WTC11 (cell line): ENCODE measurements at regions not wholly inside any gene's neighbourhood (a gene's known extent, or its start where the extent isn't known, plus 50 kb on each side); places are given as distances from the start of the nearest gene placed in this dataset.

ENCODE experiments used
- ATAC-seq: fragments of 200-7000 bp; cut with Tn5 transposase; 2 replicates; pipeline ENCODE4 v1.10.0; 2021; ENCODE audit warnings: mild to moderate bottlenecking, moderate library complexity
- CTCF ChIA-PET: fragments of 300-600 bp; sonication (Branson Sonifier 250); formaldehyde crosslinking; loops from one replicate; lab custom pipeline; 2021; ENCODE audit warnings: antibody characterized with exemption; lab: Charles Lee
- POLR2A ChIA-PET: fragments of 350-600 bp; sonication (Branson Sonifier 250); formaldehyde crosslinking; loops from one replicate; lab custom pipeline; 2021; ENCODE audit warnings: antibody characterized with exemption; lab: Charles Lee
- DNase-seq: peaks from one replicate; pipeline ENCODE4 v3.0.0; 2021; ENCODE audit warnings: low spot score
- H3K27ac Mint-ChIP-seq: 2 replicates; pipeline ENCODE4 v1.8.0; 2021; ENCODE audit warnings: mixed read lengths
- H3K27me3 Mint-ChIP-seq: 2 replicates; pipeline ENCODE4 v1.8.0; 2021; ENCODE audit warnings: low read depth, mild to moderate bottlenecking, moderate library complexity, mixed read lengths
- H3K36me3 Mint-ChIP-seq: 2 replicates; pipeline ENCODE4 v1.8.0; 2021; ENCODE audit warnings: mixed read lengths
- H3K4me1 Mint-ChIP-seq: 2 replicates; pipeline ENCODE4 v1.8.0; 2022; ENCODE audit warnings: mixed read lengths
- H3K4me3 Mint-ChIP-seq: 2 replicates; pipeline ENCODE4 v1.8.0; 2021; ENCODE audit warnings: mild to moderate bottlenecking, moderate library complexity, mixed read lengths
- H3K9me3 Mint-ChIP-seq: 2 replicates; pipeline ENCODE4 v1.8.0; 2021; ENCODE audit warnings: mixed read lengths
- AFF4 ChIP-seq: sonication (generic); formaldehyde crosslinking; IDR thresholded peaks from 2 replicates; pipeline ENCODE4 v1.8.1; 2023; ENCODE audit warnings: mild to moderate bottlenecking, missing genetic modification reagents, borderline replicate concordance
- CREB1 ChIP-seq: sonication (generic); formaldehyde crosslinking; IDR thresholded peaks from 2 replicates; pipeline ENCODE4 v1.8.0; 2023; ENCODE audit warnings: mild to moderate bottlenecking, missing genetic modification reagents
- CTCF ChIP-seq: fragments of 200-600 bp; IDR thresholded peaks from 2 replicates; pipeline ENCODE4 v1.8.0; 2022; ENCODE audit warnings: antibody characterized with exemption
- E2F4 ChIP-seq: sonication (generic); formaldehyde crosslinking; IDR thresholded peaks from 2 replicates; pipeline ENCODE4 v1.8.1; 2022; ENCODE audit warnings: low read depth, mild to moderate bottlenecking, moderate library complexity, missing genetic modification reagents, borderline replicate concordance
- EMX1 ChIP-seq: fragments of 250-450 bp; sonication (Bioruptor Pico); IDR thresholded peaks from 2 replicates; pipeline ENCODE4 v1.8.0; 2021; ENCODE audit warnings: mild to moderate bottlenecking
- GTF2I ChIP-seq: fragments of 250-450 bp; sonication (Bioruptor Pico); conservative IDR thresholded peaks from 2 replicates; pipeline ENCODE4 v1.4.0; 2021; ENCODE audit warnings: mild to moderate bottlenecking
- HMGXB4 ChIP-seq: sonication (generic); formaldehyde crosslinking; IDR thresholded peaks from 2 replicates; pipeline ENCODE4 v1.8.1; 2023; ENCODE audit warnings: mild to moderate bottlenecking, moderate library complexity, missing genetic modification reagents
- JUN ChIP-seq: sonication (generic); formaldehyde crosslinking; IDR thresholded peaks from 2 replicates; pipeline ENCODE4 v1.8.0; 2023; ENCODE audit warnings: mild to moderate bottlenecking, missing genetic modification reagents
- KAT7 ChIP-seq: sonication (generic); formaldehyde crosslinking; IDR thresholded peaks from 2 replicates; pipeline ENCODE4 v1.8.1; 2023; ENCODE audit warnings: missing genetic modification reagents, mild to moderate bottlenecking, borderline replicate concordance
- NFE2L1 ChIP-seq: sonication (generic); formaldehyde crosslinking; IDR thresholded peaks from 2 replicates; pipeline ENCODE4 v1.8.1; 2023; ENCODE audit warnings: missing genetic modification reagents
- NR2C2 ChIP-seq: sonication (generic); formaldehyde crosslinking; IDR thresholded peaks from 2 replicates; pipeline ENCODE4 v1.8.0; 2022; ENCODE audit warnings: mild to moderate bottlenecking, missing genetic modification reagents
- NR3C1 ChIP-seq: sonication (generic); formaldehyde crosslinking; conservative IDR thresholded peaks from 2 replicates; pipeline ENCODE4 v1.8.1; 2023; ENCODE audit warnings: low read depth, mild to moderate bottlenecking, missing genetic modification reagents
- RELA ChIP-seq: sonication (generic); formaldehyde crosslinking; IDR thresholded peaks from 2 replicates; pipeline ENCODE4 v1.8.1; 2022; ENCODE audit warnings: missing genetic modification reagents, mild to moderate bottlenecking, borderline replicate concordance
- SMAD3 ChIP-seq: sonication (generic); formaldehyde crosslinking; IDR thresholded peaks from 2 replicates; pipeline ENCODE4 v1.8.0; 2022; ENCODE audit warnings: missing genetic modification reagents, mild to moderate bottlenecking, borderline replicate concordance
- SMAD4 ChIP-seq: sonication (generic); formaldehyde crosslinking; IDR thresholded peaks from 2 replicates; pipeline ENCODE4 v1.8.0; 2022; ENCODE audit warnings: mild to moderate bottlenecking, missing genetic modification reagents
- SOX15 ChIP-seq: fragments of 250-450 bp; sonication (Bioruptor Pico); IDR thresholded peaks from 2 replicates; pipeline ENCODE4 v1.9.0; 2021; ENCODE audit warnings: mild to moderate bottlenecking
- TP53 ChIP-seq: sonication (generic); formaldehyde crosslinking; IDR thresholded peaks from 2 replicates; pipeline ENCODE4 v1.8.1; 2023; ENCODE audit warnings: mild to moderate bottlenecking, missing genetic modification reagents
- ZNF138 ChIP-seq: sonication (generic); formaldehyde crosslinking; conservative IDR thresholded peaks from 2 replicates; pipeline ENCODE4 v1.8.1; 2022; ENCODE audit warnings: mild to moderate bottlenecking, moderate library complexity, missing genetic modification reagents
- ZNF263 ChIP-seq: sonication (generic); formaldehyde crosslinking; IDR thresholded peaks from 2 replicates; pipeline ENCODE4 v1.8.1; 2022; ENCODE audit warnings: low read depth, mild to moderate bottlenecking, moderate library complexity, missing genetic modification reagents
- ZNF671 ChIP-seq: fragments of 250-450 bp; sonication (Bioruptor Pico); IDR thresholded peaks from 2 replicates; pipeline ENCODE4 v1.8.0; 2021; ENCODE audit warnings: mild to moderate bottlenecking
- TF ChIP-seq, protein P1 (sequence below): sonication (generic); formaldehyde crosslinking; IDR thresholded peaks from 2 replicates; pipeline ENCODE4 v1.8.1; 2023; ENCODE audit warnings: mild to moderate bottlenecking, missing genetic modification reagents

GRCh38 chr1:162939035-162939434 is 78.1 kb upstream of the CCDC190 start:
- ATAC-seq (no peak), DNase-seq (no peak)
- H3K36me3 Mint-ChIP-seq = no peaks in the 10 kb centered on the region
- H3K4me1 Mint-ChIP-seq = peaks cover 4% of the 10 kb centered on the region
- H3K27ac Mint-ChIP-seq = no peak overlapping the region
- H3K9me3 Mint-ChIP-seq = no peaks in the 10 kb centered on the region
- H3K27me3 Mint-ChIP-seq = no peaks in the 10 kb centered on the region
- POLR2A ChIA-PET = no interaction called here
- no peak overlapping the region for H3K4me3 Mint-ChIP-seq
- TF ChIP-seq HMGXB4 (CRISPR knock-in tag) (no peak), JUN (CRISPR knock-in tag) (no peak), KAT7 (CRISPR knock-in tag) (no peak), NR3C1 (CRISPR knock-in tag) (no peak), ZNF263 (CRISPR knock-in tag) (no peak), CREB1 (CRISPR knock-in tag) (no peak), TP53 (CRISPR knock-in tag) (no peak), E2F4 (CRISPR knock-in tag) (no peak), SMAD4 (no peak), GTF2I (CRISPR knock-in tag) (no peak), EMX1 (CRISPR knock-in tag) (no peak), NFE2L1 (CRISPR knock-in tag) (no peak), RELA (CRISPR knock-in tag) (no peak), NR2C2 (CRISPR knock-in tag) (no peak), SOX15 (CRISPR knock-in tag) (no peak)
- TF ChIP-seq, protein P1, sequence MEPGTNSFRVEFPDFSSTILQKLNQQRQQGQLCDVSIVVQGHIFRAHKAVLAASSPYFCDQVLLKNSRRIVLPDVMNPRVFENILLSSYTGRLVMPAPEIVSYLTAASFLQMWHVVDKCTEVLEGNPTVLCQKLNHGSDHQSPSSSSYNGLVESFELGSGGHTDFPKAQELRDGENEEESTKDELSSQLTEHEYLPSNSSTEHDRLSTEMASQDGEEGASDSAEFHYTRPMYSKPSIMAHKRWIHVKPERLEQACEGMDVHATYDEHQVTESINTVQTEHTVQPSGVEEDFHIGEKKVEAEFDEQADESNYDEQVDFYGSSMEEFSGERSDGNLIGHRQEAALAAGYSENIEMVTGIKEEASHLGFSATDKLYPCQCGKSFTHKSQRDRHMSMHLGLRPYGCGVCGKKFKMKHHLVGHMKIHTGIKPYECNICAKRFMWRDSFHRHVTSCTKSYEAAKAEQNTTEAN (CRISPR knock-in tag) = no peak
- TF ChIP-seq, all 79 proteins: peak for 0
- CTCF ChIA-PET = no interaction called here

DNA sequence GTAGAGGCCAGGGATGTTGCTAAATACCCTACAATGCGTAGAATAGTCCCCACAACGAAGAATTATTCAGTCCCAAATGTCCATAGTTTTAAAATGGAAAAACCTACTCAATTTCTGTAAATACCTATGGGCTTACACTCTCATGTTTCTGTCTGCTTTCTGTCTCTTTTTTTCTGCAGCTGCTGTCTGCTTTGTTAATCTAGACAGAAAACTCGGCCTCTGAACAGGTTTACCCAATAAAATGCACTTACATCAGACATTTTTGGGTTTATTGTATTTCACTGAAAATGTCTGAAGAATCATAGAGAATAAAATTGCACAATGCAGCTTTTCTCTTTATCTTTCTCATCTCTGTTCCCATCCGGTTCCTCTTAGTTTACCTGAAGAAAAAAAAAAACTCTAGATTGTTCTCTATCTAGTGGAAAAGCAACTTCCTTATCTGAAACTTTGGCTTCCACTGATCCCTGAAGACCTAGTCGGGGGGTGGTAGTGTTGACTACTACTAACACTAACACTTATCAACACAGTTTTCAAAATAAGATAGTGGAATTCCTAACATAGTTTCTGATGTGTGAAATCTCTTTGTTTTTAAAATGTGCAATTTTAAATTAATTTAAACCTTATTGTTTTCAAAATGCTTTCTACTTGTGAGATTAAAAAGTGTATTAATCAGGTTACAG is 76.9 kb upstream of the CCDC190 start:
- DNase-seq (no peak), ATAC-seq (no peak)
- Mint-ChIP-seq H3K9me3 (no peaks in the 10 kb centered on the region), H3K4me3 (no peak overlapping the region), H3K27ac (no peak overlapping the region), H3K27me3 (no peaks in the 10 kb centered on the region), H3K36me3 (no peaks in the 10 kb centered on the region), H3K4me1 (peaks cover 1% of the 10 kb centered on the region)
- ChIA-PET CTCF (no interaction called here), POLR2A (no interaction called here)
- TF ChIP-seq ZNF138 = no peak
- TF ChIP-seq SMAD3 (CRISPR knock-in tag) = no peak
- no peak for TF ChIP-seq CTCF
- no peak for TF ChIP-seq E2F4 (CRISPR knock-in tag)
- no peak for TF ChIP-seq AFF4 (CRISPR knock-in tag)
- TF ChIP-seq HMGXB4 (CRISPR knock-in tag) = no peak
- TF ChIP-seq ZNF671 = no peak
